Activated B cell treated with CpG ODN at 0.5 μM for 24 hours (primary cell): ENCODE measurements at regions not wholly inside any gene's neighbourhood (a gene's known extent, or its start where the extent isn't known, plus 50 kb on each side); places are given as distances from the start of the nearest gene placed in this dataset.
"Not testable (repeated sequence)": the region's sequence is repeated elsewhere in the genome, so short reads cannot be mapped to it uniquely, and the experiment has no call there.

Experiments used
- ATAC-seq: fragments of 200-7000 bp; cut with Tn5 transposase; one replicate; pipeline ENCODE4 v1.10.0; 2021; ENCODE audit warnings: low read depth, mild to moderate bottlenecking, moderate library complexity
- CTCF ChIA-PET: fragments of 350-600 bp; sonication (Branson Sonifier 250); formaldehyde crosslinking; loops from one replicate; lab custom pipeline; 2021; ENCODE audit warnings: antibody characterized with exemption; lab: Charles Lee
- POLR2A ChIA-PET: fragments of 350-600 bp; sonication (Branson Sonifier 250); formaldehyde crosslinking; loops from one replicate; lab custom pipeline; 2021; ENCODE audit warnings: antibody characterized with exemption; lab: Charles Lee
- DNase-seq: peaks from one replicate; pipeline ENCODE4 v3.0.0; 2022
- H3K27ac Mint-ChIP-seq: one replicate; pipeline ENCODE4 v1.8.0; 2020; ENCODE audit warnings: mixed read lengths
- H3K27me3 Mint-ChIP-seq: one replicate; pipeline ENCODE4 v1.8.0; 2021; ENCODE audit warnings: mixed read lengths
- H3K36me3 Mint-ChIP-seq: one replicate; pipeline ENCODE4 v1.8.0; 2021; ENCODE audit warnings: low read depth, mixed read lengths
- H3K4me1 Mint-ChIP-seq: one replicate; pipeline ENCODE4 v1.8.0; 2021; ENCODE audit warnings: mixed read lengths
- H3K4me3 Mint-ChIP-seq: one replicate; pipeline ENCODE4 v1.8.0; 2020; ENCODE audit warnings: mild to moderate bottlenecking, mixed read lengths
- H3K9me3 Mint-ChIP-seq: one replicate; pipeline ENCODE4 v1.8.0; 2020; ENCODE audit warnings: mixed read lengths
- intact Hi-C: fragments of 100-400 bp; cut with micrococcal nuclease; formaldehyde crosslinking; loops from one replicate; pipeline ENCODE4 v1.15.1; 2024

GRCh38 chr15:21736443-21736842 is 141.1 kb downstream of the POTEB start:
- POLR2A ChIA-PET, H3K4me1 Mint-ChIP-seq, H3K27me3 Mint-ChIP-seq, CTCF ChIA-PET, intact Hi-C loops, ATAC-seq, H3K27ac Mint-ChIP-seq, H3K9me3 Mint-ChIP-seq, DNase-seq, H3K36me3 Mint-ChIP-seq, H3K4me3 Mint-ChIP-seq: not testable (repeated sequence)

GRCh38 chr15:21735837-21736236 is 141.7 kb downstream of the POTEB start:
- peak; percentile 26 for ATAC-seq
- POLR2A ChIA-PET, H3K36me3 Mint-ChIP-seq, H3K27ac Mint-ChIP-seq, DNase-seq, H3K4me1 Mint-ChIP-seq, CTCF ChIA-PET, H3K9me3 Mint-ChIP-seq, H3K4me3 Mint-ChIP-seq, intact Hi-C loops, H3K27me3 Mint-ChIP-seq: not testable (repeated sequence)

- H3K4me1 Mint-ChIP-seq, CTCF ChIA-PET, intact Hi-C loops: not testable (repeated sequence)
Observed at GRCh38 chr15:21735368-21735767, 142.2 kb downstream of the POTEB start.

GRCh38 chr15:21731496-21731895 is 146.0 kb downstream of the POTEB start:
- ATAC-seq: peak; percentile 21
- CTCF ChIA-PET, DNase-seq: not testable (repeated sequence)

More at GRCh38 chr15:21735368-21735767, 142.2 kb downstream of the POTEB start:
- H3K27me3 Mint-ChIP-seq, H3K9me3 Mint-ChIP-seq, ATAC-seq, H3K4me3 Mint-ChIP-seq, H3K36me3 Mint-ChIP-seq, POLR2A ChIA-PET, DNase-seq, H3K27ac Mint-ChIP-seq: not testable (repeated sequence)

GRCh38 chr15:21730427-21731405 is 146.8 kb downstream of the POTEB start:
- H3K9me3 Mint-ChIP-seq, H3K36me3 Mint-ChIP-seq, POLR2A ChIA-PET, H3K27ac Mint-ChIP-seq, CTCF ChIA-PET, H3K4me1 Mint-ChIP-seq, DNase-seq, H3K4me3 Mint-ChIP-seq, intact Hi-C loops, H3K27me3 Mint-ChIP-seq: not testable (repeated sequence)
- ATAC-seq: peak; percentile 84

More at GRCh38 chr15:21731496-21731895, 146.0 kb downstream of the POTEB start:
- H3K9me3 Mint-ChIP-seq, intact Hi-C loops, POLR2A ChIA-PET, H3K27ac Mint-ChIP-seq, H3K36me3 Mint-ChIP-seq, H3K4me1 Mint-ChIP-seq, H3K4me3 Mint-ChIP-seq, H3K27me3 Mint-ChIP-seq: not testable (repeated sequence)

- H3K4me3 Mint-ChIP-seq, H3K27me3 Mint-ChIP-seq, H3K4me1 Mint-ChIP-seq, ATAC-seq, POLR2A ChIA-PET, H3K36me3 Mint-ChIP-seq, DNase-seq, intact Hi-C loops, H3K9me3 Mint-ChIP-seq, H3K27ac Mint-ChIP-seq, CTCF ChIA-PET: not testable (repeated sequence)
Observed at GRCh38 chr15:21724988-21725387, 152.5 kb downstream of the POTEB start.

GRCh38 chr15:21721115-21721514 is 156.4 kb downstream of the POTEB start:
- DNase-seq, H3K27ac Mint-ChIP-seq, H3K9me3 Mint-ChIP-seq, H3K27me3 Mint-ChIP-seq, ATAC-seq, H3K4me1 Mint-ChIP-seq, intact Hi-C loops, CTCF ChIA-PET, POLR2A ChIA-PET, H3K36me3 Mint-ChIP-seq, H3K4me3 Mint-ChIP-seq: not testable (repeated sequence)

GRCh38 chr15:21718779-21719178 is 158.8 kb downstream of the POTEB start:
- H3K4me1 Mint-ChIP-seq, H3K9me3 Mint-ChIP-seq, H3K4me3 Mint-ChIP-seq, H3K36me3 Mint-ChIP-seq, H3K27ac Mint-ChIP-seq, H3K27me3 Mint-ChIP-seq, CTCF ChIA-PET, intact Hi-C loops, POLR2A ChIA-PET, DNase-seq: not testable (repeated sequence)
- ATAC-seq: peak; percentile 45

- H3K4me3 Mint-ChIP-seq, CTCF ChIA-PET, H3K27me3 Mint-ChIP-seq, H3K27ac Mint-ChIP-seq, H3K36me3 Mint-ChIP-seq, POLR2A ChIA-PET, intact Hi-C loops, DNase-seq, H3K9me3 Mint-ChIP-seq, H3K4me1 Mint-ChIP-seq: not testable (repeated sequence)
- peak; percentile 71 for ATAC-seq
Observed at GRCh38 chr15:21718108-21718507, 159.4 kb downstream of the POTEB start.

GRCh38 chr15:21717661-21718060 is 159.9 kb downstream of the POTEB start:
- H3K36me3 Mint-ChIP-seq, H3K4me1 Mint-ChIP-seq, H3K4me3 Mint-ChIP-seq, DNase-seq, H3K27me3 Mint-ChIP-seq, H3K27ac Mint-ChIP-seq, H3K9me3 Mint-ChIP-seq, POLR2A ChIA-PET, intact Hi-C loops, CTCF ChIA-PET: not testable (repeated sequence)
- ATAC-seq: peak; percentile 51

- H3K36me3 Mint-ChIP-seq, H3K27me3 Mint-ChIP-seq, DNase-seq, H3K27ac Mint-ChIP-seq, H3K4me3 Mint-ChIP-seq, POLR2A ChIA-PET, CTCF ChIA-PET, intact Hi-C loops, H3K9me3 Mint-ChIP-seq, H3K4me1 Mint-ChIP-seq: not testable (repeated sequence)
- peak; percentile 97 for ATAC-seq
Observed at GRCh38 chr15:21705480-21705879, 172.1 kb downstream of the POTEB start.

GRCh38 chr15:21698620-21699019 is 178.9 kb downstream of the POTEB start:
- DNase-seq, POLR2A ChIA-PET, H3K9me3 Mint-ChIP-seq, ATAC-seq, H3K4me3 Mint-ChIP-seq, H3K27ac Mint-ChIP-seq, H3K27me3 Mint-ChIP-seq, H3K36me3 Mint-ChIP-seq, CTCF ChIA-PET, H3K4me1 Mint-ChIP-seq, intact Hi-C loops: not testable (repeated sequence)
